Neural crest cell (in vitro differentiated cells): ENCODE measurements at regions not wholly inside any gene's neighbourhood (a gene's known extent, or its start where the extent isn't known, plus 50 kb on each side); places are given as distances from the start of the nearest gene placed in this dataset.

ENCODE experiments used
- DNase-seq: peaks from one replicate; pipeline ENCODE4 v3.0.0; 2021; ENCODE audit warnings: low read depth, mixed read lengths, low spot score
- H3K27ac Mint-ChIP-seq: one replicate; pipeline ENCODE4 v1.8.0; 2021; ENCODE audit warnings: mild to moderate bottlenecking, mixed read lengths; ENCODE audit not compliant: unreplicated experiment
- H3K27me3 Mint-ChIP-seq: 2 replicates; pipeline ENCODE4 v1.8.0; 2021; ENCODE audit warnings: low read depth, mild to moderate bottlenecking, mixed read lengths
- H3K36me3 Mint-ChIP-seq: 2 replicates; pipeline ENCODE4 v1.8.0; 2021; ENCODE audit warnings: low read depth, mild to moderate bottlenecking, mixed read lengths
- H3K4me1 Mint-ChIP-seq: 2 replicates; pipeline ENCODE4 v1.8.0; 2021; ENCODE audit warnings: mixed read lengths
- H3K4me3 Mint-ChIP-seq: one replicate; pipeline ENCODE4 v1.8.0; 2021; ENCODE audit warnings: mild to moderate bottlenecking, mixed read lengths
- H3K9me3 Mint-ChIP-seq: 2 replicates; pipeline ENCODE4 v1.8.0; 2021; ENCODE audit warnings: mixed read lengths
- TF ChIP-seq, protein P1 (sequence below): fragments of 200-600 bp; sonication (generic); conservative IDR thresholded peaks from 2 replicates; pipeline ENCODE4 v1.5.0; 2021; ENCODE audit warnings: antibody characterized with exemption, mild to moderate bottlenecking

DNA sequence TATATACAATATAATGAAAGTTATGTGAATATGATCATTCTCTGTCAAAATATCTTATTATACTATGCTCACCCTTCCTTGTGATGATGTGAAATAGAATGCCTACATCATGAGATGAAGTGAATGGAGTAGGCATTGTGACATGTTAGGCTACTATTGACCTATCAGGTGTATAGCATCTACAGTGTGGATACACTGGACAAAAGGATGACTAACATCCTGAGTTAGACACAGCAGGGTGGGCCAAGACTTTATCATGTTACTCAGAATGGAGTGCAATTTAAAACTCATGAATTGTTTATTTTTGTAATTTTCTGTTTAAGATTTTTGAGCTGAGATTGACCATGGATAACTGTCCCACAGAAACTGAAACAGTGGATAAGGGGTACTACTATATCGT, 53.4 kb upstream of the NAV3 start:
- H3K27me3 Mint-ChIP-seq = no peaks in the 10 kb centered on the region
- no peaks in the 10 kb centered on the region for H3K36me3 Mint-ChIP-seq
- no peak overlapping the region for H3K27ac Mint-ChIP-seq
- no peak for DNase-seq
- H3K4me1 Mint-ChIP-seq = no peaks in the 10 kb centered on the region
- H3K9me3 Mint-ChIP-seq = no peaks in the 10 kb centered on the region
- TF ChIP-seq, protein P1, sequence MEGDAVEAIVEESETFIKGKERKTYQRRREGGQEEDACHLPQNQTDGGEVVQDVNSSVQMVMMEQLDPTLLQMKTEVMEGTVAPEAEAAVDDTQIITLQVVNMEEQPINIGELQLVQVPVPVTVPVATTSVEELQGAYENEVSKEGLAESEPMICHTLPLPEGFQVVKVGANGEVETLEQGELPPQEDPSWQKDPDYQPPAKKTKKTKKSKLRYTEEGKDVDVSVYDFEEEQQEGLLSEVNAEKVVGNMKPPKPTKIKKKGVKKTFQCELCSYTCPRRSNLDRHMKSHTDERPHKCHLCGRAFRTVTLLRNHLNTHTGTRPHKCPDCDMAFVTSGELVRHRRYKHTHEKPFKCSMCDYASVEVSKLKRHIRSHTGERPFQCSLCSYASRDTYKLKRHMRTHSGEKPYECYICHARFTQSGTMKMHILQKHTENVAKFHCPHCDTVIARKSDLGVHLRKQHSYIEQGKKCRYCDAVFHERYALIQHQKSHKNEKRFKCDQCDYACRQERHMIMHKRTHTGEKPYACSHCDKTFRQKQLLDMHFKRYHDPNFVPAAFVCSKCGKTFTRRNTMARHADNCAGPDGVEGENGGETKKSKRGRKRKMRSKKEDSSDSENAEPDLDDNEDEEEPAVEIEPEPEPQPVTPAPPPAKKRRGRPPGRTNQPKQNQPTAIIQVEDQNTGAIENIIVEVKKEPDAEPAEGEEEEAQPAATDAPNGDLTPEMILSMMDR = no peak
- no peak overlapping the region for H3K4me3 Mint-ChIP-seq

DNA sequence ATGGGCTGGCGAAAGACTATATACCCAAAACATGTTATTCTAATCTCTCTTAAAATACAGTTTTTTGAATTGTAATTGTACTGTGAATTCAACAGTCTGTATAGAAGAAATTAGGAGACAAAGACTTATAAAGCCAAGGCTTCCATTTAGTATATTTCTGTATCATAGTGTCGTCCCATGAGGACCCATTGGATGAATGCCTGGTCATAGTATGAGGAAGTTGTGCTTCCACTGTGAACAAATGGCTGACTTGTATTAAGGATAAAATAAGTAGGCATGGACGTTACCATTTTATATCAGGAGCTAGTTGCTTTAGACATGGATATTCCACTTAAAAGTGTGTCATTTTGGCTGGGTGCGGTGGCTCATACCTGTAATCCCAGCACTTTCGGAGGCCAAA, 55.9 kb upstream of the NAV3 start:
- no peaks in the 10 kb centered on the region for H3K9me3 Mint-ChIP-seq
- DNase-seq = no peak
- H3K4me1 Mint-ChIP-seq = no peaks in the 10 kb centered on the region
- no peak overlapping the region for H3K4me3 Mint-ChIP-seq
- H3K27ac Mint-ChIP-seq = no peak overlapping the region
- TF ChIP-seq, protein P1 = no peak
- H3K36me3 Mint-ChIP-seq = no peaks in the 10 kb centered on the region
- no peaks in the 10 kb centered on the region for H3K27me3 Mint-ChIP-seq

DNA sequence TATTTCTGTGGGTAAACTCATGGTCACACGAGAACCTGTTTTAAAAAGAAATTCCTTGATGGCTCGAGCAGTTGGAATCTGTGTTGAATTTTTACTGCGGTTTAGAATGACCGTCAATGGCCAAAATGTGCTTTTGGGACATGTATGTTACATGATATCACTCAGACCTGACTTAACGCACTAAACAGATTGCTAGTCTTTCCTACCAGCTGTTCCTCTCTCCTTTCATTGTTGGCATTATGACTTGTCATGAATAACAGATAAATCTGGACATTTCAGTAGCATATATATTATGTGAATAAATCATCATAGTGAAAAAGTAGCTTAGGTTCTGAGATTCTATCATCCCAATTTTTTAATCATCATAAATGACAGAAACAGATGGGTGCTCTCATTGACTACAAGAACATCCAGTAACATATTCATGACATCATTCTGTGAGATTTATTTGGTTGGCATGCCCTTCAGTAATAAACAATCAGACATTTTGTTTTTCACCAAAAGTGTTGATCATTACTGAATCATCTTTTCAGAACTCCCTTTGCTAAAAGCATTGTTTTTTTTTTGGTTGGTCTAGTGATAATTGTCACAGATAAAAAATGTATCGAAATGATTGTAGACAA, 57.9 kb upstream of the NAV3 start:
- Mint-ChIP-seq H3K4me1 (no peaks in the 10 kb centered on the region), H3K27me3 (no peaks in the 10 kb centered on the region), H3K9me3 (no peaks in the 10 kb centered on the region), H3K4me3 (no peak overlapping the region), H3K36me3 (no peaks in the 10 kb centered on the region), H3K27ac (no peak overlapping the region)
- TF ChIP-seq, protein P1 = no peak
- no peak for DNase-seq

DNA sequence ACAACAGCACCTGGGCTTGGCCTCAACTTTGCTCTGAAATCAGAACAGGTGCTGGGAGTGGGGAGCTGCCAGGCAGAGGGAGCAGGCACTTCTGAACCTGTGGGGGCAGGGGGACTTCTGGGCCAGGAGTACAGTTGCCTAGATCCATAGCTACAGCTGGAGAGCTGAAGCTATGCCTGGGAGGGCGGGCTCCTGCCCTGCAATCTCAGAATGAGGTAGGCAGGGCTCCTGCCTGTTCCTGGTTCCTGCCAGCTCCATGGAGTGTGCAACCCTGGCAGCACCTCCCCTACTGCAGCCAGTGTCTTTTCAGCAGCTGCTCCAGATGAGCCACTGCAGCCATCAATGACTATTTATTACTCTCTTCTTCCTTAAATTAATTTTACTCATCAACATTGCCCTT, 62.1 kb upstream of the NAV3 start:
- Mint-ChIP-seq H3K4me3 (no peak overlapping the region), H3K36me3 (no peaks in the 10 kb centered on the region), H3K27me3 (no peaks in the 10 kb centered on the region), H3K4me1 (peaks cover 4% of the 10 kb centered on the region), H3K27ac (no peak overlapping the region), H3K9me3 (peaks cover 2% of the 10 kb centered on the region)
- TF ChIP-seq, protein P1 = no peak
- DNase-seq = no peak

DNA sequence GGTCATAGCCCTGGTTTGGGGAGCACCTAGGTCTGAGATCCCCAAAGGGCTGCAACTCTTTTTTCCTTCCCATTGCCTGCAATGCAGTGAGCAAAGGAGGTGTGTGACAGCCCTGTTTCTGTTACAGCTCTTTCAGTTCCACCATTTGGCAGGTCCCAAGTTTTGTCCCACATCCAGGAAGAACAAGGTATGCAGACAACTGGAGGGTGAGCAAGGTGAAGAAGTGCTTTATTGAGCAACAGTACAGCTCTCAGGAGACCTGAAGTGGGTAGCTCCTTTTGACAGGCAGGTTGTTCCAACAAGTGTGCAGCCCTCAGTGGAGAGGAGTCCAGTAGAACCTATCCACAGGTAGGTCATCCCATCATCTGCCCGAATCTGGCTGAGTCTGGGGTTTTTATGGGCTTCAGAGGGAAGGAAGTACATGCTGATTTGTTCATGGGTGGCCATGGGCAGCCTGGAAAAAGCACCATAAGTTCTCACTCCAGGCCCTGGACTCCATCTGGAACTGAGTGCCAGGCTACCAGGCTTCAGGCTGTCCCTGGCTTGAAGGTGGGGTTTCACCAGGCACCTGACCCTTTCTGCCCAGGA, 62.8 kb upstream of the NAV3 start:
- Mint-ChIP-seq H3K4me1 (peaks cover 4% of the 10 kb centered on the region), H3K9me3 (peaks cover 5% of the 10 kb centered on the region), H3K27me3 (no peaks in the 10 kb centered on the region), H3K27ac (no peak overlapping the region), H3K36me3 (no peaks in the 10 kb centered on the region), H3K4me3 (no peak overlapping the region)
- TF ChIP-seq, protein P1 = no peak
- no peak for DNase-seq
